H9 (cell line): ENCODE measurements at regions not wholly inside any gene's neighbourhood (a gene's known extent, or its start where the extent isn't known, plus 50 kb on each side); places are given as distances from the start of the nearest gene placed in this dataset.

Source experiments
- DNase-seq: peaks from one replicate; pipeline ENCODE4 v3.0.0-alpha.2; 2017
- H2AFZ ChIP-seq: one replicate; pipeline ENCODE4 v1.6.1; 2013; ENCODE audit warnings: mild to moderate bottlenecking, low read length, control low read depth, moderate library complexity
- H2AK5ac ChIP-seq: 2 replicates; pipeline ENCODE4 v1.6.1; 2013; ENCODE audit warnings: low read length, control low read depth, mixed read lengths; ENCODE audit not compliant: insufficient read length
- H2BK120ac ChIP-seq: one replicate; pipeline ENCODE4 v1.6.1; 2013; ENCODE audit warnings: low read depth, mild to moderate bottlenecking, low read length, control low read depth, inconsistent platforms; ENCODE audit not compliant: poor library complexity, severe bottlenecking
- H2BK12ac ChIP-seq: 2 replicates; pipeline ENCODE4 v1.6.1; 2013; ENCODE audit warnings: low read length, control low read depth, mixed read lengths, low read depth; ENCODE audit not compliant: insufficient read length
- H2BK15ac ChIP-seq: 2 replicates; pipeline ENCODE4 v1.6.1; 2013; ENCODE audit warnings: low read depth, low read length, control low read depth
- H2BK20ac ChIP-seq: one replicate; pipeline ENCODE4 v1.6.1; 2013; ENCODE audit warnings: low read depth, mild to moderate bottlenecking, low read length, control low read depth, inconsistent platforms; ENCODE audit not compliant: poor library complexity, severe bottlenecking
- H2BK5ac ChIP-seq: 2 replicates; pipeline ENCODE4 v1.6.1; 2013; ENCODE audit warnings: low read length, control low read depth, mixed read lengths; ENCODE audit not compliant: insufficient read length
- H3K14ac ChIP-seq: 2 replicates; pipeline ENCODE4 v1.6.1; 2013; ENCODE audit warnings: low read length, control low read depth; ENCODE audit not compliant: insufficient read depth
- H3K18ac ChIP-seq: 2 replicates; pipeline ENCODE4 v1.6.1; 2013; ENCODE audit warnings: low read depth, mild to moderate bottlenecking, mixed read lengths, low read length, control low read depth; ENCODE audit not compliant: insufficient read length
- H3K23ac ChIP-seq: 2 replicates; pipeline ENCODE4 v1.6.1; 2013; ENCODE audit warnings: low read length, control low read depth, mixed read lengths, low read depth; ENCODE audit not compliant: insufficient read length
- H3K23me2 ChIP-seq: 2 replicates; pipeline ENCODE4 v1.6.1; 2013; ENCODE audit warnings: low read depth, mild to moderate bottlenecking, mixed read lengths, low read length, control low read depth; ENCODE audit not compliant: insufficient read length, poor library complexity, severe bottlenecking
- H3K27ac ChIP-seq: 2 replicates; pipeline ENCODE4 v1.5.1; 2013; ENCODE audit warnings: low read length, control low read depth, mixed read lengths, low read depth; ENCODE audit not compliant: insufficient read length
- H3K27me3 ChIP-seq: 2 replicates; pipeline ENCODE4 v1.6.1; 2013; ENCODE audit warnings: low read length, control low read depth, inconsistent platforms; ENCODE audit not compliant: insufficient read depth
- H3K4ac ChIP-seq: 2 replicates; pipeline ENCODE4 v1.6.1; 2013; ENCODE audit warnings: low read depth, mild to moderate bottlenecking, control low read depth, inconsistent platforms, low read length, moderate library complexity
- H3K4me1 ChIP-seq: 2 replicates; pipeline ENCODE4 v1.6.1; 2013; ENCODE audit warnings: low read length, control low read depth, inconsistent platforms; ENCODE audit not compliant: insufficient read depth
- H3K4me2 ChIP-seq: 2 replicates; pipeline ENCODE4 v1.6.1; 2013; ENCODE audit warnings: low read length, control low read depth, mixed read lengths; ENCODE audit not compliant: insufficient read length, insufficient read depth
- H3K56ac ChIP-seq: 2 replicates; pipeline ENCODE4 v1.6.1; 2013; ENCODE audit warnings: low read depth, mild to moderate bottlenecking, mixed read lengths, low read length, control low read depth; ENCODE audit not compliant: insufficient read length
- H3K79me1 ChIP-seq: 2 replicates; pipeline ENCODE4 v1.6.1; 2013; ENCODE audit warnings: low read depth, mild to moderate bottlenecking, moderate library complexity, low read length, control low read depth, inconsistent platforms; ENCODE audit not compliant: insufficient read depth, poor library complexity, severe bottlenecking
- H3K79me2 ChIP-seq: 2 replicates; pipeline ENCODE4 v1.6.1; 2013; ENCODE audit warnings: low read length, control low read depth, inconsistent platforms; ENCODE audit not compliant: insufficient read depth
- H3K9ac ChIP-seq: 2 replicates; pipeline ENCODE4 v1.6.1; 2013; ENCODE audit warnings: low read length, control low read depth, mixed read lengths; ENCODE audit not compliant: insufficient read length; ENCODE audit errors: extremely low read depth
- H3K9me3 ChIP-seq: one replicate; pipeline ENCODE4 v1.6.1; 2013; ENCODE audit warnings: low read depth, low read length, inconsistent platforms; ENCODE audit not compliant: control insufficient read depth
- H3T11ph ChIP-seq: one replicate; pipeline ENCODE4 v1.6.1; 2013; ENCODE audit warnings: mild to moderate bottlenecking, low read length, control low read depth, inconsistent platforms
- H4K20me1 ChIP-seq: one replicate; pipeline ENCODE4 v1.6.1; 2013; ENCODE audit not compliant: control insufficient read depth, insufficient read length, insufficient read depth
- H4K5ac ChIP-seq: 2 replicates; pipeline ENCODE4 v1.6.1; 2013; ENCODE audit warnings: low read depth, mild to moderate bottlenecking, mixed read lengths, low read length, control low read depth; ENCODE audit not compliant: insufficient read length
- H4K8ac ChIP-seq: replicated peaks from 2 replicates; pipeline ENCODE4 v1.6.1; 2013; ENCODE audit warnings: low read length, control low read depth, mixed read lengths, low read depth; ENCODE audit not compliant: insufficient read length
- H4K91ac ChIP-seq: 2 replicates; pipeline ENCODE4 v1.6.1; 2013; ENCODE audit warnings: low read depth, mild to moderate bottlenecking, moderate library complexity, mixed read lengths, low read length, control low read depth; ENCODE audit not compliant: insufficient read length
- H3K27ac Mint-ChIP-seq, 3 experiments: 2 replicates in 2 of 3; 3 replicates in 1 of 3; pipeline ENCODE4 v1.8.0; 2020 to 2021; ENCODE audit warnings: mixed read lengths in 3 of 3, mild to moderate bottlenecking in 1 of 3, moderate library complexity in 1 of 3
- H3K27me3 Mint-ChIP-seq: 2 replicates; pipeline ENCODE4 v1.8.0; 2021; ENCODE audit warnings: low read depth, mild to moderate bottlenecking, moderate library complexity, mixed read lengths
- H3K36me3 Mint-ChIP-seq, 3 experiments: 2 replicates in 2 of 3; 3 replicates in 1 of 3; pipeline ENCODE4 v1.8.0; 2020 to 2021; ENCODE audit warnings: low read depth in 3 of 3, mixed read lengths in 3 of 3; ENCODE audit not compliant: insufficient read depth in 1 of 3
- H3K4me1 Mint-ChIP-seq, 2 experiments: 2 replicates each; pipeline ENCODE4 v1.8.0; 2020; ENCODE audit warnings: mixed read lengths in 2 of 2
- H3K4me3 Mint-ChIP-seq, 2 experiments: 2 replicates in 1 of 2; 3 replicates in 1 of 2; pipeline ENCODE4 v1.8.0; 2020 to 2021; ENCODE audit warnings: mild to moderate bottlenecking in 2 of 2, mixed read lengths in 2 of 2, moderate library complexity in 1 of 2
- H3K9me3 Mint-ChIP-seq, 2 experiments: 2 replicates in 1 of 2; 3 replicates in 1 of 2; pipeline ENCODE4 v1.8.0; 2020; ENCODE audit warnings: mild to moderate bottlenecking in 2 of 2, mixed read lengths in 2 of 2, moderate library complexity in 1 of 2
- WGBS: extraction: QIAGEN DNeasy Blood & Tissue Kit; methylation state at CpG from one replicate; pipeline ENCODE4 v1.1.7; 2013; ENCODE audit warnings: missing lambda C conversion rate, low lambda C conversion rate, mixed read lengths; ENCODE audit not compliant: insufficient read length; ENCODE audit errors: extremely low coverage; 5-methylcytosine and 5-hydroxymethylcytosine counted together
- TF ChIP-seq, protein P1 (sequence below): fragments of 200-600 bp; sonication (generic); conservative IDR thresholded peaks from 3 replicates; pipeline ENCODE4 v1.8.0; 2021; ENCODE audit warnings: antibody characterized with exemption, mild to moderate bottlenecking

DNA sequence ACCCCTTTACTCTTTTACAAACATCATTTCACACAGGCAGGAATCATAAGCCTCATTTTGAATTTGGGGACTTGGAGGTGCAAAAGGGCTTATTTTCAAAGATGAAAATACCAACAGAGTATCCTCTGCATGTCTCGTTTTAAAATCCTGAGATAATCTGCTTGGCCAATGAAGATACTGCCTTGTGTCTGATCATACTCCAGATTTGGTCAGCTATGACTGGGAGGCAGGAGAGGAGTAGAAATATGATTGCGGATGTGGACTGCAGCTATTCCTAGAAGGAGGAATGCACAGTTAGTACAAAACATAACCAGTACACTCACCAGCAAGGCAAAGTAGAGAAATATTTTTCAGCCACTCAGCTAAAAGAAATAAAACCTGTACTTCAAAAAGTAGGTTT lies 342.3 kb downstream of the RPRM start:
- Histone ChIP-seq H3K9me3 (no peaks in the 10 kb centered on the region), H3K4me2 (no peak overlapping the region), H3K79me2 (no peaks in the 10 kb centered on the region), H2BK12ac (no peak overlapping the region), H3K27me3 (no peaks in the 10 kb centered on the region), H4K20me1 (no peaks in the 10 kb centered on the region), H3K79me1 (no peaks in the 10 kb centered on the region), H2BK20ac (no peak overlapping the region), H2AK5ac (no peak overlapping the region), H3K56ac (no peak overlapping the region), H2BK15ac (no peak overlapping the region), H2AFZ (no peak overlapping the region), H3K18ac (no peak overlapping the region), H2BK5ac (no peak overlapping the region), H3K9ac (no peak overlapping the region), H3K27ac (no peak overlapping the region), H3K4me1 (no peaks in the 10 kb centered on the region), H3K23ac (no peak overlapping the region), H3K4ac (no peak overlapping the region), H3T11ph (no peak overlapping the region), H3K23me2 (no peaks in the 10 kb centered on the region), H4K8ac (no peak overlapping the region), H2BK120ac (no peak overlapping the region), H4K91ac (no peak overlapping the region), H4K5ac (no peak overlapping the region), H3K14ac (no peak overlapping the region)
- Mint-ChIP-seq H3K36me3 (no peaks in the 10 kb centered on the region), H3K27ac (no peak overlapping the region; a peak in 1 of 7 replicates), H3K4me3 (no peak overlapping the region), H3K4me1 (peaks cover 3 to 17% of the 10 kb centered on the region in 2 experiments; a peak in 3 of 4 replicates), H3K9me3 (no peaks in the 10 kb centered on the region), H3K27me3 (no peaks in the 10 kb centered on the region)
- WGBS = no CpG with 5 or more reads among the region's 2 CpGs
- no peak for DNase-seq
- TF ChIP-seq, protein P1, sequence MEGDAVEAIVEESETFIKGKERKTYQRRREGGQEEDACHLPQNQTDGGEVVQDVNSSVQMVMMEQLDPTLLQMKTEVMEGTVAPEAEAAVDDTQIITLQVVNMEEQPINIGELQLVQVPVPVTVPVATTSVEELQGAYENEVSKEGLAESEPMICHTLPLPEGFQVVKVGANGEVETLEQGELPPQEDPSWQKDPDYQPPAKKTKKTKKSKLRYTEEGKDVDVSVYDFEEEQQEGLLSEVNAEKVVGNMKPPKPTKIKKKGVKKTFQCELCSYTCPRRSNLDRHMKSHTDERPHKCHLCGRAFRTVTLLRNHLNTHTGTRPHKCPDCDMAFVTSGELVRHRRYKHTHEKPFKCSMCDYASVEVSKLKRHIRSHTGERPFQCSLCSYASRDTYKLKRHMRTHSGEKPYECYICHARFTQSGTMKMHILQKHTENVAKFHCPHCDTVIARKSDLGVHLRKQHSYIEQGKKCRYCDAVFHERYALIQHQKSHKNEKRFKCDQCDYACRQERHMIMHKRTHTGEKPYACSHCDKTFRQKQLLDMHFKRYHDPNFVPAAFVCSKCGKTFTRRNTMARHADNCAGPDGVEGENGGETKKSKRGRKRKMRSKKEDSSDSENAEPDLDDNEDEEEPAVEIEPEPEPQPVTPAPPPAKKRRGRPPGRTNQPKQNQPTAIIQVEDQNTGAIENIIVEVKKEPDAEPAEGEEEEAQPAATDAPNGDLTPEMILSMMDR = no peak
